ENCODE measurements at regions not wholly inside any gene's neighbourhood (a gene's known extent, or its start where the extent isn't known, plus 50 kb on each side); places are given as distances from the start of the nearest gene placed in this dataset.

DNA sequence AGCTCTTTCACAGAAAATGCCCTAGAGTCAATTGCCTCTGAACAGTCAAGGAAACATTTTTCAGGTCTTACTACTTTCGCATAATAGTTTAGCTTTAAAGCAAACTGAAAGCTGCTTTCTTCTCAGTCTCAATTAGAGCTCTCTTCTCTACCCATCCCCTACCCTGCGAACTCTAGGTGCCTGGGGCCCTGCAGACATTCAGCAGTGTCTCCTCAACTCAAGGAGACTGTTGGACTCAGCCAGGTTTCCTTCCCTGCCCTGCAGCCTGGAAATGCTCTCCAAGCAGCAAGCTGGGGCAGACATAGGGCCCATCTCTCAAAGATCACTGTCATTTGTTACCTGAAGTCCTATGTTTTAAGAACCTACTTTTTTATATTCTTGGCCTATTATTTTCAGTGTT, 312.5 kb upstream of the PRICKLE1 start:
- TF ChIP-seq, protein P1, sequence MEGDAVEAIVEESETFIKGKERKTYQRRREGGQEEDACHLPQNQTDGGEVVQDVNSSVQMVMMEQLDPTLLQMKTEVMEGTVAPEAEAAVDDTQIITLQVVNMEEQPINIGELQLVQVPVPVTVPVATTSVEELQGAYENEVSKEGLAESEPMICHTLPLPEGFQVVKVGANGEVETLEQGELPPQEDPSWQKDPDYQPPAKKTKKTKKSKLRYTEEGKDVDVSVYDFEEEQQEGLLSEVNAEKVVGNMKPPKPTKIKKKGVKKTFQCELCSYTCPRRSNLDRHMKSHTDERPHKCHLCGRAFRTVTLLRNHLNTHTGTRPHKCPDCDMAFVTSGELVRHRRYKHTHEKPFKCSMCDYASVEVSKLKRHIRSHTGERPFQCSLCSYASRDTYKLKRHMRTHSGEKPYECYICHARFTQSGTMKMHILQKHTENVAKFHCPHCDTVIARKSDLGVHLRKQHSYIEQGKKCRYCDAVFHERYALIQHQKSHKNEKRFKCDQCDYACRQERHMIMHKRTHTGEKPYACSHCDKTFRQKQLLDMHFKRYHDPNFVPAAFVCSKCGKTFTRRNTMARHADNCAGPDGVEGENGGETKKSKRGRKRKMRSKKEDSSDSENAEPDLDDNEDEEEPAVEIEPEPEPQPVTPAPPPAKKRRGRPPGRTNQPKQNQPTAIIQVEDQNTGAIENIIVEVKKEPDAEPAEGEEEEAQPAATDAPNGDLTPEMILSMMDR (IDR thresholded peaks at IDR 0.05; ENCODE audit: poor library complexity) = no peak
- no peak for TF ChIP-seq EZH2 (IDR thresholded peaks at IDR 0.05; ENCODE audit: borderline replicate concordance)
- no peak for TF ChIP-seq EZH2phosphoT487 (IDR thresholded peaks at IDR 0.05; ENCODE audit: low read depth, severe bottlenecking, unreplicated experiment)
